DMS79 treated with DMSO at 0.1 percent for 48 hours (cell line): ENCODE measurements at regions not wholly inside any gene's neighbourhood (a gene's known extent, or its start where the extent isn't known, plus 50 kb on each side); places are given as distances from the start of the nearest gene placed in this dataset.

Source experiments
- DNase-seq: peaks from one replicate; lab custom pipeline; 2025; lab: John Stamatoyannopoulos, UW

DNA sequence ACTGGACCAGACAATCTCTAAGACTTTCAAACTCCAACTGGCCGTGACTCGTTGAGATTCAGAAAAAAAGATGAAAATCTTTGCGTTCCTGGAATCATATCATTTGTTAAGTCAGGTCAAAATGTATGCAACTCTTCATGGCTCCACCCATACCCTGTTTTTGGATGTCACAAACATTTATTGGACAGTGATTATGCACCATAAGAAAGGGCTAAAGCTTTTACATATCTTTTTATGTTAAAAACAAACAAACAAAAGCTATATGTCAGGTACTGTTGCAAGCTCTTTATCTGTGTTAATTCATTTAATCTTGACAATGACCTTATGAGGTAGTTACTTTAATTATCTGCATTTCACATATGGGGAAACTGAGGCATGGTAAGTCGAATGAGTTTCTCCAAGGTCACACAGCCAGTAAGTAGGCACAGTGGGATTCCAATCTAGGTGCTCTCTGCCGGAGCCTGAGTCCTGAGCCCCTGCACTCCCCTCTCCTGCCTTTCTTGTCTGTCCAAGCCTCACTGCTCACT is 145.7 kb upstream of the MYCN start:
- no peak for DNase-seq

DNA sequence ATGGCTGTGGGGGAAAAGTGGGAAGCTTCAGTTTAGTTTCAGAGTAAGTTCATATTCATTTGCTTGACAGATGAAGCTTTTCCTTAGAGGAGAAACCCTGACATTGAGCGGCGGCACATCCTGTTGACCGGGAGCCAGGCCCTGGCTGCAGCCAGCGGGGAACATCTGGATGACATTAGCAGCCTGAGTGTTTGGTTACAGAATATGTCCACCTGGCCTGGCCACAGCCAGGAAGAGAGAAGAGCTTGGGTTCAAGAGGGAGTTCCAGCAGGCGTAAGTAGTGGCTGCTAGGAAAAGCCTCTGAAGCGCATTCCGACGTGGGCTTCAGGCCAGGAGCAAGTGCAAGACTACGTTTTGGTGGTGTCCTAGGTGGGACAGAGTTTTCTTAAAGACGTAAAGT is 144.9 kb upstream of the MYCN start:
- no peak for DNase-seq

DNA sequence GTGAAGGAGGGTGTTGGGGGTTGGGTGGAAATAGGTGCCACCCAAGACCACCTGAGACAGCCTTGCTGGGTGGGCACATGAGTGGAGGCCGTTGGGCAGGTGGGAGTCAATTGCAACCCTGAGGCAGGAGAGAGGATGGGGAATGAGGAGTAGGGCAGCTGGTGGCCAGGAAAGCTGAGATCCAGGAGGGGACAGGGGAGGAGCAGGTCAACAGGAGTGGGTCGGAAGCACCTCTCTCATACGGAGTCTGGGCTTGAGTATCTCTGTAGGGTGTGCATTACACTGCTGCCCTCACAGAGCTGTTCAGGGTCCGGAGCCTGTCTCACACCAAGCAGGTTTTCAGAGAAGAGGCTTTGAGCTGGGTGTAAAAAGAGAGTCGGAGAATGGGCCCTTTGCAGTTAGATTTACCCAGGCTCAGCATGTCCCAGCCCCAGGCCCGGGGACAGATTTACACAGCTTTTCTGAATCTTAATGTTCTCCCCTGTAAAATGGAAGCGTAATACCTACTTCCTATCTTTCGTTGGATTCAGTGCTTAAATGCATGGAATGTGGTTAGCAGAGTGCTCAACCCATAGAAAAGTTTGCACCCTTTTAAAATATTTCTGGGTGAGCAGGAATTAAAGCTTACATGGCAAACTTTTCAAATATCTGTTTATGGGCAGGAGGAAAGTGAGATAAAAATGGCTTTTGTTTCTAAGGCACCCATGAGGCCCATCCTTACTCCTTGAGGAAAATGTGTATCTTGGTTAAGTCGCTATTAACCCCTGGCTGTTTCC is 144.0 kb upstream of the MYCN start:
- no peak for DNase-seq

DNA sequence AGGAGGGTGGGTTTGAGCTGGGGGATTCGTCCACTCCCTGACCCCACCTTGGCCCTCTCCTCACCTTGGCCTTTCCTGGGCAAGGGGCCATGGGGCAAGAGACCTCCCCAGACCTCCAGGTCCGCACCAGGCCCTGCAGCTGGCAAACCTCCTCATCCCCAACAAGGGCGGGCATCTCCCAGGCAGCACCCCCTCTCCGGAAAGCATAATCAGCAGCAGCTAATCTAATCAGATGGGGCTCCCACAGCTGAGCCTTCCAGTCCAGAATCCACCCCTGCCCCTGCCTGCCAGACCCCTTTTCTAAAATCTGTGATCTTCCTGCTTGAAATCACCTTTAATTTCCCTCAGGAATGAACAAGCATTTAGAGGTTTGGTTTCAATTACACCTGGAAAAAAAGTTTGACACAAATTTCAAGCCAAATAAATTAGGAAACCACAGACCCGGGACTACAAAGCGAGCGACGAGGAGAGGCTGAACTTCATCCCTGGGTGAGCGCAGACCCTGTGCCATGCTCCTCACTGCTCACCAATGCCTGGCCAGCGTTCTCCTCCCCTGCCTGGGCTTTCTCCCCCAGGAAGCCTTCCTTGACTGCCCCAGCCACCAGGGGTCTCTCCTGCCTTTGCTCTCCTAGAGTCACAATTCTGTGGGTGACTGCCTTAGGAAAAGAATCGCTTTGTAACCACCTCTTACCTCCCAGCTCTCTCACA is 143.0 kb upstream of the MYCN start:
- DNase-seq: no peak

DNA sequence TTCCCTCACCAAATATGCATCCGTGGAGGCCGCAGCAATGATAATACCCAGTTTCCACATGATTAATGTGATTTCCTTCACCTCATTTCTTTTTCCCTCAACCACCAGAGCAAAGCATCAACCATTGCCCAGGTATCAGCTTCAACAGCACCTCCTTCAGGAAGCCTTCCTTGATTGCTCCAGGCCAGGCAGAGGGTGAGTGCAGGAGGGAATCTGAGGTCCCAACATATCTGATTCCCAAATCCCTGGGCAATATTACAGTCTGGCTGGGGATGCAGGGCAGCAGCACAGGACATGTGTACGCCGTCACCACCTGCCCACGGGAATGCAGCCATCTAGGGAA is 142.4 kb upstream of the MYCN start:
- no peak for DNase-seq

DNA sequence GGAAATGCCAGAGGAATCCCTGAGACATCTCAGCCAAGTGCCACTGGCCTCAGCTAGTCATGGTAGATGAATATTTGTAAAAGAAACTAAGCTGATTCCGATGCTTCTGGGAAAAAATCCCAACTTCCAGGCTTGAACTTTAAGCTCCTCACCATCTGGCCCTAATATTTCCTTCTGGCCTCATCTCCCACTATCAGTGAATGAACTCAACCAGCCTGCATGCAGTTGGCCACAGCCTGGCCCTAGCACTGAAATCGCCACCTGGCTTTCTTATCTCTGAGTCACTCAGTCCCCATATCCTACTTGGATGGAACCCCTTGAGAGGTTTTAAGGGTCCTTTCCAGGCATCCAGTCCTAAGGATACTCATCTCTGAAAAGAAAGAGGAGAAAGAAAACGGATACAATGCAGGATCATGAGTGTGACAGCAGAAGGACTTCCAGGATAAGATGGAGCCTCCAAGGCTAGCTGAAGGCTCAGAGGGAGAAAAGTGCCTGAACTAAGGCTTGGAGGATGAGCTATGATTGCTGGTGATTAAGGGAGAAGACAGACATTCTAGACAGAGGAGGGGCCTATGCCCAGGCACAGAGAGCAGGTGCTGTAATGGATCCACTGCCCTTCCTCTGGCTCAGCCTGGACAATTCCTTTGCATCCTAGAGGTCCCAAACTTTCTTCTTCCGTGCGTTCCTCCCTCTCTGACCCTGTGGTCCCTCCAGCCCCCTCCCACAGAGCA is 141.5 kb upstream of the MYCN start:
- no peak for DNase-seq

DNA sequence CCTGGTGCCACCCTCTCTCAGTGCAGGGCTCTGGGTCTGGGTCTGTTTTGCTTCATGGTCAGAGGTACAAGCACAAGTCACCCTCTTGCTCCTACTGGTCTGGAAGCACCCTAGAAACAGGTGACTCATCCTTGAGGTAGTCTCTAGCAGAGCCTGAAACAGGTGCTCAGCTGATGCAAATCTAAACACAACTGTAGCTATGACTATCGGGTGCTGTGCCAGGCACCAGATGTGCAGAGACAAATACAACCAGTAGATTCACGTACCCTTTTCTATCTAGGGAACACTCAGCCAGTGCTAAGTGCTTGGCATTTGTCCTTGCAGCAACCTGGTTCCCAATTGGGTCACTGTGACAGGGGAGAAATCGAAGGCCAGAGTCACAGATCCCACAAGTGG is 140.9 kb upstream of the MYCN start:
- DNase-seq: no peak

DNA sequence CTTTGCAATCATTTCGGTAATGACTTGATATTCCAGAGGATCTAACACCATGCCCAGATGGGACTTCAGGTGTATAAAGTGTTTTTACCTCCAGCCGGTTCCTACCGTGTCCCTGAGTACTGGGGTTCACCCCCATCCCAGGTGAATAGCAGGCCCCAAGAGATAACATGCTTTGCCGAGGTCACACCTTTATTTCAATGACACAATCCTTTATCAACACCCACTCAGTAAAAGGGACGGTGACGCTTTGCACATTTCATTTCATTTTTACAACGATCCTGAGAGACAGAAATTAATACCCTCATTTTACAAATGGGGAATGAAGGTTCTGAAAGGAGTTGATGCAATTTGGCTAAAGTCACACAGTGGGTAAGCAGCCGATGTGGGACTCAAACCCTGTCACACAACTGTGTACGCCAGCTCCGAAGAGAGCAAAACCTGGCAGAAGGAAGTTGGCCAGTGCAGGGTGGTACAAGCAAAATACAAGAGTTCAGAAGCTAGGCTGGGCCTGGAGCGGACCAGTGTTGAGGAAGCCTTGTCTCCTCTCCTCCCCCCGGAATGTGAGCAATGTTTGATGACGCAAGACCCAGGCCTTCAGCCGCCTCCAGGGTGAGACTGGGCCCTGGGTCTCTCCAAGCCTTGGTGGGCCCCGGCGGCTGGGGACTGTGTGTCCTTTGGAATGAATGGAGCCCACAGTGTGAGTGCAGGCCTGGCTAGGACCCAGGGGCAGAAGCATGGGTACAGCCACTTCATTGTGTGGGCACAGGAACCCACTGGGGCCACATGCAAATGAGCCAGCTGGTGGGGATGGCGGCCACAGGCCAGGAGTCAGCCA is 139.6 kb upstream of the MYCN start:
- no peak for DNase-seq

DNA sequence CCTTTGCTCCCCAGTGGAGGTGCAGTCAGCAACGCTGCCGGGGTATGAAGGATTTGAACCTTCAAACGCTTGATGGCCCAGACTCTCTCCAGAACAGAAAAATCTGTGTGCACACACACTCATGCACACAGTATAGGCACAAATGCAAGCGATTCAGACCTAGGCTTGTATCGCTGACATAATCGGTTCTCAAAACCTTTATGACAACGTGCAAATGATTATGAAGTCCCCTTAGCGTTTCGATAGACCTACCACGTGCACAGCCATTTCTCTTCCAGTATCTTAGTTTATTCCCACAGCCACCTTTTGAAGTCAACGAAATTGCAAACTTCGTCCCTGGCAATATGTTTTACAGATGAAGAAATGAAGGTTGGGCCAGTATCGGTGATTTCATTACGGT is 138.9 kb upstream of the MYCN start:
- DNase-seq: no peak

DNA sequence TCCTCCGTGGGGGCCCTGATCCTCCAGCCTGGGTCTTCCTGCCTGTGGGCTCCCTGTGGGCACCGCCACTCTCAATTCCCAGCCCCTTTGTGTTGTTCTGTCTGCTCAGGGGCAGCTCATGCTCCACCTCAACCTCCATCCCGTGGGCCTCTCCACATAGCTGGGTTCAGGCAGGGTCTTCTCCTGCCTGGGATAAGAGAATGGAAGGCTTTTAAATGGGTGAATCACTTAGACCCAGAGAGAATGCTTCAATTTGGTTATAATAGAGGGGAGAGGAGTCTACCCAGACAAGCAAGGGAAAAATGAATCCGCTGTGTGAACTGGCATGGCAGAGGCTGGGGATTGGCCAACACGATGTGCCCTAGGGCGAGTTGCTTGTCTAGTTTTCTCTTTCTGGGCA is 138.4 kb upstream of the MYCN start:
- no peak for DNase-seq

DNA sequence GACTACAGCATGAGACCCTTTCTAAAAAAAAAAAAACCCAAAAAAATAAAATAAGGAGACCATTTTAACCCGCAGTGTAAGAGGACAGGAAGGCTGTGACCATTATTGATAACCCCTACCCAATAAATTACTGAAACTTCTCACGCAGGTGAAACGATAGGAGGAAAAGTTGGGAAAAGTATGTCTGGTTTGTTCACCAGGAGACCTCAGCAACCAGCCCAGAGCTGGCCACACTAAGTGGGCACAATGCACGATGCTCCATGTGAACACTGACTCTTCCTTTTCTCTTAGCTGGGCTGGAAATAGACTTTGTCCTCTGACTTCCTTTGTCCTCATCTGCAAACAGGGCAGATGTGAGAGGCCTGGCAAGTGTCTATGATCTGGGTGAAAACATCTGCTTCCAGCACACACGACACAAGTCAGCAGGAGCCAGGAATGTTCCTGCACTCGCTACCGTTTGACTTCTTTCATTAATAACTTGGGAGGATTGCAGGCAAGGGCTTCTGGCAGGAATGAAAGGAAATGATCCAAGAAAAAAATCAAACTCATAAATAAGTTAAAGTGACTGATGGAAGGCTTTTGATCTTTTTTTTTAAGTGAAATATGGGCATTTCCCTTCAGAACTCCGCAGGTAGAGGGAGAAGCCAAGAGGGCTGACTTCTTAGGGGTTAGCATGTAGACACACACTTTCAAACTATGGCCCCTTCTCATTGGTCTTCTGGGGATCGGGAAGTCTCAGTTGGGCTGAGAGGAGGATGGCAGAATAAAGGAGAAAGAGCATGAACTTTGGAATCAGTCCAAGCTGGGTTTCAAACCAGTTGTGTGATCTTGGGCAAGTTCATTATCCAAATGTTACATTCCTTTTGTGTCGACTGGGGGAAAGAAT is 137.4 kb upstream of the MYCN start:
- no peak for DNase-seq

DNA sequence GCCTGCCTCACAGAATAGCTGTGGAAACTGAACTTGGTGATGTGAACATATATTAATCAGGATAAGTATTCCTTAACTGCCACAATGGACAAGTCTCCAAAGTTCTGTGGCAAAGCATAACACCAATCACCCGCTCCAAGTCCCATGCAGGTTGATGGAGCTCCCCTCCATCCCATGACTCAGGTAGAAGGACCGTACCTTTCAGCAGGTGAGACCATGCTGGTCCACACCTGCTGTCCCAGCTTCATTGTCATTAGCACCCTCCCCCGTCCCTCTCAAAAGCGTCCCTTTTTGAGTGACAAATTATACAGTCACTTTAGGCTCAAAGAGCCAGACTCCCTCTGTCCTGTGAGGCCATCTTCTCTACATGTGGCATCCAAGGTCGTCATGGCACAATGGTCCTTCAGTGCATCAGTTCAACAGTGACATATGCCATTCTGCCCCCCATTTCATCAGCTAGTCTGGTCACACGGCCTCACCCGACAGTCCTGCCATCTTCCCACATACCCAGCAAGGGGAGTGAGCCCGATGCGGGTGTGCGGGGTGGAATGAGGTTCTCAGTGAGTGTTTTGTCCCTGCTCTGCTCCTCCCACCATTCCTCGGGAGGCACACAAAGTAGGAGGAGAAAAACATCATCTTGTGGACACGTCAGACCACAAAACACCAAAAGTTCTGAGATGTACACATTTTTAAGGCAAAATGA is 136.7 kb upstream of the MYCN start:
- no peak for DNase-seq

DNA sequence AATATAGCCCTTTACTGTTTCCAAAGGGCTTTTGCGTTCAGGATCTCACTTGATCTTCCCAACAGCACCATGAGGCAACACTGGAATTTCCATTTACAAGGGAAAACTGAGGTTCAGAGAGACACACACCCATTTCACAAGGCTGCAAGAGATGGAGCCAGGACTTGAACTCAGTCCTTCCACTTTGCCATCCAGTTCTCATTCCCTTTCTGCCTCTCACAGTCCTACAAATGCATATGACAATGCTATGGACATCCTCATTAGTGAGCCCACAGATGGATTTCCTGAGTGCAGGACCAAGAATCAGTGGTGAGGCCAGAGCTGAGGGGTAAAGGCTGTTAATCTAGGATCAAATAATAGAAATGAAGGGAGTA is 136.1 kb upstream of the MYCN start:
- no peak for DNase-seq

DNA sequence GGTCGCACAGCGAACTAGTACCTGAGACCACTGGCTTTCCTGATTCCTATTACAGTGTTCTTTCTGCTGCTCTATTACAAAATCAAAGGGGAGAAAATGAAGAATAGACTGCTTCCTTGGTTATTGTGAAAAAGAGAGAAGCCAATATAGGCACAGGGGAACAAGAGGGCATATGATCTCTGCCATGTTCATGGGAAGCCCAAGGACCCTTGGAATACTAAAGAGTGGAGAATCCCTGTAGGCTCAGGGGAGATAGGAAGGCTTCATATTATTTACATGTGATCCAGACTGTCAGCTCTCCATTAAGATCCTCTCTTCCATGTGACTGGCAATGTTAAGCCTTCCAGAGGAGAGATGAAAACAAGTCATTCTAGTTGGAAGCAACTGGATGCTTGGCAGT is 135.7 kb upstream of the MYCN start:
- no peak for DNase-seq

DNA sequence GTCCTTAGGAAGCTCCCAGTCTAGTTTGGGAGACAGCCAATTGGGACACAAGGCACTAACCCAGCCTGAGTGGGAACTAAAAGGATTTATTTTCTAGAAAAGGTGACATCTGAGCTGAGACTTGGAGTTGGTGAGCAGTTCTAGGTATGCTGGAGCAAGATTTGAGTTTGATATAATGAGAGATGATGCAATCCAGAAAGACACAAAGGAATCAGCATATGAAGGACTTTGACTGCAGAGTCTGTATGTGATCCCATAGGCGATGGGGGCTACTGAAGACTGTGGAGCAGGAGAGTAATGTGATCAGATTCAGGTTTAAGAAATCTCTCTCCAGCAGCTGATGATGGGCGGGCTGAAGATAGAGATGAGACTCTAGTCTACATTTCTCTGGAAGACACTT is 135.1 kb upstream of the MYCN start:
- DNase-seq: no peak

DNA sequence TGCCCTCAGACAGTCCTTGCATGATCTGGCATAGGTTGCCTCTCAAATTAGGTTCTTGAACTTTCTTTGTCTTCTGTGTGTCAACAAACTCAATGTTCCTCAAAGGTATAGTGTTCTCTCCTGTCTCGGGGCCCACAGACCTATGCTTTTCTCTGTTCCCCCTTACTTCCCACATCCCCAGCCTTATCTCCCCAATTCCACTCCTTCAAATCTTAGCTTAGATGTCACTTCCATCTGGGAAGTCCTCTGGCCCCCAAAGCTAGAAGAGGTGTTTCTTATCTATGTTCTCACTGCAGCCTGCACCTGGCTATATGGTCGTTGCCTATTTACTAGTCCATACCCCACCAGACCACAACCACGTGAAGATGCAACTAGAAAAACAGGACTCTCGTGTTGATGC is 134.6 kb upstream of the MYCN start:
- DNase-seq: no peak

DNA sequence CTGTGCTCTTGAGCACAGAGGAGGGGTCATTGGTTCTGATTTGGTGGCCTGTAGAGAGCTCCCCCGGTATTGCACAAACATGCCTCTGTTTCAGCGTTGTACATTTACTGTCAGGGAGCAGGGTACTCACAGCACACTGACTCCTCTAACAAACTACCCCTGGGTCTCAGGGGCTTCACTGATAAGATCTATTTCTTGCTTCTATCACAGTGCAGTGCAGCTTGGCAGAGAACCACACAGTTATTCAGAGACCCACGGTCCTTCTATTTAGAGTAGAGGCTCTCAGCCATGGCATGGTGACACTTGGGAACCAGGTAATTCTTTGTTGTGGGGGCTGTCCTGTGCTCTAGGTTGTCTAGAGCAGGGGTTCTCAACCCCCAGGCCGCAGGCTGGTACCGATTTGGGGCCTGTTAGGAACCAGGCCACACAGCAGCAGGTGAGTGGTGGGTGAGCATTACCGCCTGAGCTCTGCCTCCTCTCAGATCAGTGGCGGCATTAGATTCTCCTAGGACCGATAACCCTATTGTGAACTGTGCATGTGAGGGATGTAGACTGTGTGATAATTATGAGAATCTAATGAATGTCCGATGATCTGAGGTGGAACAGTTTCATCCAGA is 133.4 kb upstream of the MYCN start:
- DNase-seq: no peak

DNA sequence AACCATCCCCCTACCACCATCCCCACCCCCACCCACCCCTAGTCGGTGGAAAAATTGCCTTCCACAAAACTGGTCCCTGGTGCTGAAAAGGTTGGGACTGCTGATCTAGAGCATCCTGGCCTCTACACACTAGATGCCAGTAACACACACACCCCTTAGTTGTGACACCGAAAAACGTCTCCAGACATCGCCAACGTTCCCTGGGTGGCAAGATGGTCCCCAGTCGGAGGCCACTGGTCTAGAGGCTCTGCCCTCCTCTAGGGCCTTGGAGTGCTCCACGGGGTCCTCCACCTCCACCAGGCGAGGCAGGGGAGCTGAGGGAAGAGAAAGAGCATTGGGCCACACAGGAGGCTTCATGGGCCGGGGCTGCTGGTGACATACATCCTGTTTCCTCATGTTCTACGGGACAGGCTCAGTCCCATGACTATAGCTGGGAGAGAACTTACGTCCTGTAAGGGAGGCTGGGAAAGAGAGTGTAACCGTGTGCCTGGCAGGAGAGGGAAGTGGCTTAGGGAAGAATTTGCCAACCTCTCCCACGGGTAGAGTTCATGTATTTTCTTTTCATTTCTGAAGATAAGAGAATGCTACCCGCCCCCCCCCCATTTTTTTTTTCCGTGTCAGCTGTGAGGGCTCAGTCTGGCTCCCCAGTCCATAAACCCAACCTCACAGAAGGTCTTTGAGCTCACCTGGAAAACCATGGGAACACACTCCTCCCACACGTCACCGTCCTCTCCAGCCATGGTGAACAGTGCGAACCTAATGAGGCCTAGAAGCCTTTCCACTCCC is 132.7 kb upstream of the MYCN start:
- no peak for DNase-seq

DNA sequence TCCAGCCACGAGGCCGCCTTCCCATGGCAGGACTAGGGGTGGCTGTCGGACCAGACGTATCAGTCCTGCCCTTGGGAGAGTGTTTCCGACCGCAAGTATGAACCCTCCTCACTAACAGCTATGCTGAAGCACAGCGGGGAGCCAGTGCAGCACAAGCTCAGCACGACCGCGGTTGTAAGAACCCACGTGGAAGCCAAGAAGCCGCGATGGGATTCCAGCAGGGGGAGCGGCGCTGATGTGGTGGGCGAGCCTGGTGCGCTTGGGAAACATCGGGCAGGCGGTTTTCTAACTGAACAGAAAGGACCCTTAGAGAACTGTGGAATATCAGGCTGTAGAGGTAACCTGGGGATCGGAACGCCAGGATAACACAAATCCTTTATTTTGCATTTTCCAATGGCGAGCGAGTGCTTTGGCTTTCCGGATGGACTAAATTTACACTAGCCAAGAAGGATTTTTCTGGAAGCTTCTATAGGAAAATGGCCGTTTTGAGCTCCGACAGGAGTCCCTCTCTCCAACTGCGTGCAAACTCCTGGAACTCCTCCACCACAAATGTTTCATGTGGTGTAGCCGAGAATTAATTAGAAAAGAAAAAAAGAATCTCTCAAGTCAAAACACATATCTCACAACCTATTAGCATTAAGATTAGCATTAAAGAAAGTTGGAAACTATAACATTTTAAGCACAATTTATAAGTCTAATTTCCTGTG is 132.0 kb upstream of the MYCN start:
- DNase-seq: no peak
